GM23248 (cell line): ENCODE measurements at regions not wholly inside any gene's neighbourhood (a gene's known extent, or its start where the extent isn't known, plus 50 kb on each side); places are given as distances from the start of the nearest gene placed in this dataset.

Experiments used
- EZH2 ChIP-seq: fragments of 200-600 bp; sonication (generic); IDR thresholded peaks from 2 replicates; pipeline ENCODE4 v1.6.1; 2018; ENCODE audit warnings: antibody characterized with exemption, mild to moderate bottlenecking; ENCODE audit not compliant: insufficient read depth, poor library complexity, severe bottlenecking
- EZH2phosphoT487 ChIP-seq: fragments of 200-600 bp; sonication (generic); IDR thresholded peaks from 2 replicates; pipeline ENCODE4 v1.6.1; 2018; ENCODE audit warnings: antibody characterized with exemption, moderate library complexity, mild to moderate bottlenecking, low read depth; ENCODE audit not compliant: insufficient read depth

DNA sequence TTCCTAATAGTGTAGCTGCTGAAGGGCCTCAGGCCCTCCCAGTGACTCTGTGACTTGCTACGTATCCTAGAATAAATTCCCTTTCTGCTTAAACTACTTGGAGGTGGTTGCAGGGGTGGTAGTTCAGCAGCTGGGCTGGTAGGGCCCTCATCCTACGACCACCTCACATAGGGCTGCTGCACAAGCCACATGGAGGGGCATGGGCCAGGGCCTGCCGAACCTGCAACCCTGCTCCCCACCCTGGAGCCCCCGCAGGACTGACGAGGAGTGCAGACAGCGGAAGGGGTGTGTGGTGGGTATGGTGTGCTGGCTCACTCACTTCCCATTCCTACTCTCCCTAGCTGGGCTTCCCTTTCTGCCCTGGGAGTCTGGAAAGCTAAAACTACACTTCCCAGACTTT is 56.2 kb upstream of the MLN start:
- TF ChIP-seq EZH2phosphoT487 (no peak), EZH2 (no peak)
